Spleen (tissue), 11 donors: ENCODE measurements at regions not wholly inside any gene's neighbourhood (a gene's known extent, or its start where the extent isn't known, plus 50 kb on each side); places are given as distances from the start of the nearest gene placed in this dataset.

ENCODE experiments used
- DNase-seq: peaks from one replicate; pipeline ENCODE4 v3.0.0-alpha.2; 2020
- H3K27ac ChIP-seq, 8 donors: fragments of 200-600 bp; sonication (generic) in 7 of 8; 1 replicate in 4 of 8; 2 replicates in 4 of 8; pipeline versions ENCODE4 v1.5.0 to v1.8.0; 2016 to 2021; ENCODE audit warnings: inconsistent platforms in 4 of 8, mild to moderate bottlenecking in 4 of 8, moderate library complexity in 1 of 8
- H3K27me3 ChIP-seq, 7 donors: fragments of 200-600 bp; sonication (generic) in 6 of 7; replicated peaks in 1 of 7; 1 replicate in 4 of 7; 2 replicates in 3 of 7; pipeline versions ENCODE4 v1.5.0 to v1.8.0; 2016 to 2021; ENCODE audit warnings: inconsistent platforms in 3 of 7, mild to moderate bottlenecking in 1 of 7
- H3K36me3 ChIP-seq, 6 donors: fragments of 200-600 bp; sonication (generic) in 5 of 6; 1 replicate in 4 of 6; 2 replicates in 2 of 6; pipeline versions ENCODE4 v1.5.0 to v1.8.0; 2016 to 2021; ENCODE audit warnings: inconsistent platforms in 2 of 6
- H3K4me1 ChIP-seq, 6 donors: fragments of 200-600 bp; sonication (generic) in 5 of 6; 1 replicate in 3 of 6; 2 replicates in 3 of 6; pipeline versions ENCODE4 v1.5.0 to v1.8.0; 2016 to 2021; ENCODE audit warnings: inconsistent platforms in 3 of 6
- H3K4me3 ChIP-seq, 8 donors: fragments of 200-600 bp; sonication (generic) in 7 of 8; 1 replicate in 4 of 8; 2 replicates in 4 of 8; pipeline versions ENCODE4 v1.5.0 to v1.8.0; 2016 to 2021; ENCODE audit warnings: inconsistent platforms in 4 of 8, mild to moderate bottlenecking in 4 of 8, moderate library complexity in 2 of 8
- H3K9me3 ChIP-seq, 8 donors: fragments of 200-600 bp; sonication (generic) in 7 of 8; 1 replicate in 4 of 8; 2 replicates in 4 of 8; pipeline versions ENCODE4 v1.5.0 to v1.8.0; 2016 to 2021; ENCODE audit warnings: inconsistent platforms in 4 of 8
- POLR2A ChIP-seq, 3 donors: fragments of 450-650 bp; IDR thresholded peaks; one replicate each; pipeline ENCODE4 v1.5.1; 2017; ENCODE audit warnings: antibody characterized with exemption in 3 of 3, mild to moderate bottlenecking in 1 of 3
- POLR2AphosphoS5 ChIP-seq, 3 donors: sonication (generic); formaldehyde crosslinking; IDR thresholded peaks; one replicate each; pipeline ENCODE4 v1.5.1; 2017; ENCODE audit warnings: antibody characterized with exemption in 3 of 3
- WGBS, 5 donors: extraction: QIAGEN DNeasy Blood & Tissue Kit in 3 of 5; methylation state at CpG; one replicate each; pipeline versions ENCODE4 v1.1.5 to v1.1.7; 2013 to 2018; 5-methylcytosine and 5-hydroxymethylcytosine counted together
- intact Hi-C: fragments of 100-400 bp; cut with DNase I; formaldehyde crosslinking; loops from one replicate; pipeline ENCODE4 v1.15.0; 2023; ENCODE audit warnings: low total_unique reads
- TF ChIP-seq, protein P1 (sequence below), 11 experiments: fragments of 200-600 bp in 7 of 11; fragments of 450-650 bp in 4 of 11; sonication (generic) in 4 of 11; IDR thresholded peaks in 8 of 11; conservative IDR thresholded peaks in 3 of 11; 1 replicate in 7 of 11; 2 replicates in 4 of 11; pipeline versions ENCODE4 v1.4.0 to v1.8.0; 2016 to 2021; ENCODE audit warnings: antibody characterized with exemption in 11 of 11, inconsistent platforms in 4 of 11, mild to moderate bottlenecking in 1 of 11
- donor health status: healthy with polysubstance abuse.
- donor health status: DM: no; HTN: no; CAD: no; lungs with moderate emphysema.
- donor health status: DM: no; HTN: no; CAD: no.
- donor health status: Bipolar disorder and iron deficiency.
- donor health status: healthy.
- donor health status: DM: no; HTN: no; CAD: no.
- donor health status: DM: yes; HTN: yes; CAD: no.

DNA sequence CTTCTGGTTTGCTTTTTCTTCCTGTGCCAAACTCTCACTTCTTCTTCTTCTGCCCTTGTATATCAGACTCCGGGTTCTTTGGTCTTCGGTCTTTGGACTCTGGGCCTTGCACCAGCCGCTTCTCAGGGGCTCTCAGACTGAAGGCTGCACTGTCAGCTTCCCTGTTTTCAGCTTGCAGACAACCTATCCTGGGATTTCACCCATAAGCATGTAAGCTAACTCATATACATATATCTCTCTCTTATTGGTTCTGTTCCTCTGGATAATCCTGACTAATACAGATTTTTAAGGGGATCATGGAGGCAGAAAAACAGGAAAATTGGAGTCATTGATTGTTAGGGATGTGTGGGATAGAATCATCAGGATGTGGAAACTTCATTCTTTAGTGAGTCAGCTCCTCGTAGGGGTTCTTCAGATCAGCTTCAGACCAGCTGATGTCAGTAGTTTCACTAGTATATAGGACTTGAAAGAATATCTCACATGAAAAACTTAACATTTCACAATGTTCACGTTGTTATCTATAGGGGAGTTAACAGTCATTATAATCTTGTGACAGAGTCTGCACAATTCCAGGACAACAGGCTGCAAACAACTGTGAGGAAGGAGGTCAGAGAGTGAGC, 102.9 kb downstream of the RASSF9 start:
- Histone ChIP-seq H3K36me3 (no peaks in the 10 kb centered on the region), H3K4me3 (no peak overlapping the region), H3K9me3 (peaks cover 0 to 3% (median 0%) of the 10 kb centered on the region in 8 donors), H3K27ac (no peak overlapping the region), H3K4me1 (no peaks in the 10 kb centered on the region), H3K27me3 (no peaks in the 10 kb centered on the region)
- intact Hi-C loops = no loop called here
- no peak for DNase-seq
- TF ChIP-seq POLR2A (IDR thresholded peaks at IDR 0.05) = no peak
- TF ChIP-seq, protein P1, sequence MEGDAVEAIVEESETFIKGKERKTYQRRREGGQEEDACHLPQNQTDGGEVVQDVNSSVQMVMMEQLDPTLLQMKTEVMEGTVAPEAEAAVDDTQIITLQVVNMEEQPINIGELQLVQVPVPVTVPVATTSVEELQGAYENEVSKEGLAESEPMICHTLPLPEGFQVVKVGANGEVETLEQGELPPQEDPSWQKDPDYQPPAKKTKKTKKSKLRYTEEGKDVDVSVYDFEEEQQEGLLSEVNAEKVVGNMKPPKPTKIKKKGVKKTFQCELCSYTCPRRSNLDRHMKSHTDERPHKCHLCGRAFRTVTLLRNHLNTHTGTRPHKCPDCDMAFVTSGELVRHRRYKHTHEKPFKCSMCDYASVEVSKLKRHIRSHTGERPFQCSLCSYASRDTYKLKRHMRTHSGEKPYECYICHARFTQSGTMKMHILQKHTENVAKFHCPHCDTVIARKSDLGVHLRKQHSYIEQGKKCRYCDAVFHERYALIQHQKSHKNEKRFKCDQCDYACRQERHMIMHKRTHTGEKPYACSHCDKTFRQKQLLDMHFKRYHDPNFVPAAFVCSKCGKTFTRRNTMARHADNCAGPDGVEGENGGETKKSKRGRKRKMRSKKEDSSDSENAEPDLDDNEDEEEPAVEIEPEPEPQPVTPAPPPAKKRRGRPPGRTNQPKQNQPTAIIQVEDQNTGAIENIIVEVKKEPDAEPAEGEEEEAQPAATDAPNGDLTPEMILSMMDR (IDR thresholded peaks at IDR 0.05 in 8 of 11, conservative IDR thresholded peaks at IDR 0.05 in 3 of 11) = no peak
- TF ChIP-seq POLR2AphosphoS5 (IDR thresholded peaks at IDR 0.05) = no peak
- 65 to 83% (median 75%) methylated on average over 5 of the region's 5 CpGs for WGBS, 5 donors

DNA sequence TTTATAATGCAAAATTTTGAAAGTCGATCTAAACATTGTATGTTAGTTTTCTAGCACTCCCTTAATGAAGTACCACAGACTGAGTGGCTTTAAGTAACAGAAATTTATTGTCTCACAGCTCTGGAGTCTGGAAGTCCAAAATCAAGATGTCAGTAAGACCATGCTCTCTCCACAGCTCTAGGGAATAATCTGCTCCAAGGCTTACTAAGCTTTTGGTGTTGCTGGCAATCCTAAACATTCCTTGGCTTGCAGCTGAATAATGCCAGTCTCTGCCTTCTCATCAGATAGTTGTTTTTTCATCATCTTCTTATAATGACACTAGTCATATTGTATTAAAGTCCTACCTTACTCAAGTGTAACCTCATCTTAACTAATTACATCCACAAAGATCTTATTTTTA, 102.2 kb downstream of the RASSF9 start:
- intact Hi-C loops = no loop called here
- no peak overlapping the region for H3K4me3 ChIP-seq
- 65 to 85% (median 74%) methylated on average over 1 of the region's 1 CpG for WGBS, 5 donors

DNA sequence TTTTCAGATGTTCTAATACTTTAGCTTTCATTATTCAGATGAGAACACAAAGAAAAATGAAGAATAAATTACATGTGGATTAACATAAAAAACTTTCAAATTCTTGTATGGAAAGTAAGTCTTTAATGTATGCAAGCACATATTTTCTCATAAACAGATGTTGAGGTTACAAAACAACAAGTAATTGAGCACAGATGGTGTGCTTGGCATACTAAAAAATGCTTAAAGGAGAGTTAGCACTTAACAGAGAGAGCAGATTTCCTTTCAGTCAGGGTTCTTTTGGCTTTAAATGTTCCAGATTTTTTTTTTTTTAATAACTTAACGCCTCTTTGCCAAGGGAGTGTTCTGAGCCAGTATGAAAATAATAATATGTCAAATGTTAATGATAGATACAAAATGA, 96.0 kb downstream of the RASSF9 start:
- WGBS, 5 donors = 48 to 61% (median 56%) methylated on average over 1 of the region's 1 CpG
- no peak for TF ChIP-seq POLR2AphosphoS5 (IDR thresholded peaks at IDR 0.05)
- TF ChIP-seq, protein P1 (IDR thresholded peaks at IDR 0.05 in 8 of 11, conservative IDR thresholded peaks at IDR 0.05 in 3 of 11) = no peak
- TF ChIP-seq POLR2A (IDR thresholded peaks at IDR 0.05) = no peak
- no peaks in the 10 kb centered on the region for H3K36me3 ChIP-seq
- H3K4me3 ChIP-seq = no peak overlapping the region
- H3K27ac ChIP-seq = no peak overlapping the region
- no peak for DNase-seq
- H3K9me3 ChIP-seq = no peaks in the 10 kb centered on the region
- no peaks in the 10 kb centered on the region for H3K27me3 ChIP-seq
- intact Hi-C loops = no loop called here
- no peaks in the 10 kb centered on the region for H3K4me1 ChIP-seq

More for the DNA sequence above, 102.2 kb downstream of the RASSF9 start:
- no peak overlapping the region for H3K27ac ChIP-seq
- no peaks in the 10 kb centered on the region for H3K4me1 ChIP-seq
- TF ChIP-seq POLR2AphosphoS5 (IDR thresholded peaks at IDR 0.05) (no peak), POLR2A (IDR thresholded peaks at IDR 0.05) (no peak)
- TF ChIP-seq, protein P1 (IDR thresholded peaks at IDR 0.05 in 8 of 11, conservative IDR thresholded peaks at IDR 0.05 in 3 of 11) = no peak
- no peaks in the 10 kb centered on the region for H3K27me3 ChIP-seq
- peaks cover 0 to 3% (median 0%) of the 10 kb centered on the region in 8 donors for H3K9me3 ChIP-seq
- H3K36me3 ChIP-seq = no peaks in the 10 kb centered on the region
- DNase-seq = no peak

DNA sequence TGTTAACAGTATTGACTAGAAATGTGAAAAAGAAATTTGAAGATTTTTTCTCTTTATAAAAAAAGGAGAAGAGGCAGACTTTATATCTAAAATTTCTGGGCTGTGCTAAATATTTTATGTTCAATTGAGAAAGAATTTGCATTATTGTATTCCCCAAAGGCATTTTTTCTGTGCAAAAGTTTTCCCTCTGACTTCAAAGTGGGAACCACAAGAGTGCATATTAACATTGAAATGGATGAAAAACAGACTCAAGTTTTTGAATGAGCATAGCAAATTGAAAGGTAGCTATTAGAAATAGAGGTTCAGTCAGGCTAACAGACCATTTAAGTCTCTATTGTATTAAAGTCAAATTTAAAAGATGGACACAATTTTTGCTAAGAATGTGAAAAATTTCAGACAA, 95.2 kb downstream of the RASSF9 start:
- no peak for DNase-seq
- Histone ChIP-seq H3K9me3 (no peaks in the 10 kb centered on the region), H3K4me1 (no peaks in the 10 kb centered on the region), H3K4me3 (no peak overlapping the region), H3K27me3 (no peaks in the 10 kb centered on the region), H3K36me3 (no peaks in the 10 kb centered on the region), H3K27ac (no peak overlapping the region)
- intact Hi-C loops = no loop called here
- TF ChIP-seq, protein P1 (IDR thresholded peaks at IDR 0.05 in 8 of 11, conservative IDR thresholded peaks at IDR 0.05 in 3 of 11) = no peak
